Endothelial cell of umbilical vein (primary cell): ENCODE measurements at regions not wholly inside any gene's neighbourhood (a gene's known extent, or its start where the extent isn't known, plus 50 kb on each side); places are given as distances from the start of the nearest gene placed in this dataset.

ENCODE experiments used
- BruUV-seq: library from RNA; stranded (reverse); fragments of 400-500 nt; replicated peaks from 2 replicates; lab custom pipeline; 2021; lab: Mats Ljungman, UMichigan
- CTCF ChIA-PET: fragments of 300-600, 350-600 bp; sonication (Branson Sonifier 250); formaldehyde crosslinking; loops from one replicate; lab custom pipeline; 2021; ENCODE audit warnings: antibody characterized with exemption, inconsistent platforms; lab: Charles Lee
- POLR2A ChIA-PET: fragments of 300-600, 350-600 bp; sonication (Branson Sonifier 250); formaldehyde crosslinking; loops from one replicate; lab custom pipeline; 2021; ENCODE audit warnings: antibody characterized with exemption, inconsistent platforms; lab: Charles Lee
- DNase-seq: peaks from one replicate; pipeline ENCODE4 v3.0.0-alpha.2; 2011; ENCODE audit warnings: low read depth, low spot score
- FAIRE-seq: peaks from 2 replicates; lab custom pipeline; 2011; peaks lifted over from hg19 to GRCh38; lab: Jason Lieb, UNC
- H2AFZ ChIP-seq: 2 replicates; pipeline ENCODE4 v1.6.0; 2012; ENCODE audit warnings: low read depth, low read length, control low read depth, inconsistent platforms
- H3K27ac ChIP-seq: 2 replicates; pipeline ENCODE4 v1.5.1; 2011; ENCODE audit warnings: low read depth, mild to moderate bottlenecking, control low read depth, low read length, moderate library complexity; ENCODE audit not compliant: insufficient read depth
- H3K27me3 ChIP-seq, 2 experiments: 2 replicates each; pipeline versions ENCODE4 v1.6.0 to v1.6.1; 2011; ENCODE audit warnings: low read length in 2 of 2, mixed read lengths in 1 of 2; ENCODE audit not compliant: control insufficient read depth in 2 of 2, insufficient read depth in 2 of 2
- H3K36me3 ChIP-seq, 2 experiments: 2 replicates in 1 of 2; 3 replicates in 1 of 2; pipeline ENCODE4 v1.5.1; 2011; ENCODE audit warnings: low read length in 2 of 2, mild to moderate bottlenecking in 1 of 2, moderate library complexity in 1 of 2; ENCODE audit not compliant: control insufficient read depth in 2 of 2, insufficient read depth in 2 of 2; ENCODE audit errors: extremely low read depth in 1 of 2
- H3K4me1 ChIP-seq: 3 replicates; pipeline ENCODE4 v1.5.1; 2011; ENCODE audit warnings: mild to moderate bottlenecking, low read length; ENCODE audit not compliant: control insufficient read depth, insufficient read depth; ENCODE audit errors: extremely low read depth
- H3K4me2 ChIP-seq: 2 replicates; pipeline ENCODE4 v1.6.1; 2011; ENCODE audit warnings: low read length, control low read depth, mixed read lengths; ENCODE audit not compliant: insufficient read depth
- H3K4me3 ChIP-seq, 3 experiments: fragments of 200-600 bp in 1 of 3; sonication (generic), shearing (Covaris generic) in 1 of 3; replicated peaks in 1 of 3; 2 replicates each; pipeline ENCODE4 v1.5.1; 2011 to 2016; ENCODE audit warnings: control low read depth in 3 of 3, low read length in 3 of 3, mild to moderate bottlenecking in 2 of 3, inconsistent platforms in 1 of 3, low read depth in 1 of 3, moderate library complexity in 1 of 3; ENCODE audit not compliant: insufficient read depth in 1 of 3
- H3K79me2 ChIP-seq: 2 replicates; pipeline ENCODE4 v1.6.0; 2012; ENCODE audit warnings: low read length, inconsistent platforms; ENCODE audit not compliant: control insufficient read depth, insufficient read depth
- H3K9ac ChIP-seq: replicated peaks from 2 replicates; pipeline ENCODE3; 2011; ENCODE audit warnings: low read length, control low read depth; ENCODE audit not compliant: insufficient read depth; ENCODE audit errors: extremely low read depth
- H3K9me1 ChIP-seq: replicated peaks from 3 replicates; pipeline ENCODE4 v1.6.0; 2011; ENCODE audit warnings: mild to moderate bottlenecking, low read length; ENCODE audit not compliant: control insufficient read depth, insufficient read depth; ENCODE audit errors: extremely low read depth
- H3K9me3 ChIP-seq: replicated peaks from 2 replicates; pipeline ENCODE4 v1.5.1; 2012; ENCODE audit warnings: low read length, inconsistent platforms; ENCODE audit not compliant: control insufficient read depth, insufficient read depth
- H4K20me1 ChIP-seq: replicated peaks from 2 replicates; pipeline ENCODE3; 2011; ENCODE audit warnings: mild to moderate bottlenecking, low read length; ENCODE audit not compliant: control insufficient read depth, insufficient read depth; ENCODE audit errors: extremely low read depth
- EZH2 ChIP-seq: IDR thresholded peaks from 2 replicates; pipeline ENCODE4 v1.6.1; 2012; ENCODE audit warnings: borderline replicate concordance, low read depth, mild to moderate bottlenecking, moderate library complexity, low read length, inconsistent platforms; ENCODE audit not compliant: severe bottlenecking
- FOS ChIP-seq: IDR thresholded peaks from 2 replicates; pipeline ENCODE4 v1.6.1; 2011; ENCODE audit warnings: mild to moderate bottlenecking, low read length, moderate library complexity, borderline replicate concordance; ENCODE audit not compliant: insufficient read depth
- GATA2 ChIP-seq: IDR thresholded peaks from 2 replicates; pipeline ENCODE4 v1.7.0; 2011; ENCODE audit warnings: low read depth, mild to moderate bottlenecking, moderate library complexity, mixed read lengths, low read length; ENCODE audit not compliant: insufficient read length, insufficient read depth
- JUN ChIP-seq: IDR thresholded peaks from 2 replicates; pipeline ENCODE4 v1.6.1; 2011; ENCODE audit warnings: borderline replicate concordance, low read depth; ENCODE audit not compliant: insufficient read length, insufficient read depth
- MAX ChIP-seq: IDR thresholded peaks from 2 replicates; pipeline ENCODE4 v1.6.1; 2011; ENCODE audit not compliant: insufficient read depth, insufficient read length
- MYC ChIP-seq: IDR thresholded peaks from one replicate; pipeline ENCODE4 v1.6.1; 2011; ENCODE audit warnings: mild to moderate bottlenecking, low read depth, low read length
- POLR2A ChIP-seq: IDR thresholded peaks from 2 replicates; pipeline ENCODE4 v1.6.1; 2012; ENCODE audit warnings: low read depth, mild to moderate bottlenecking, control low read depth, low read length
- POLR2AphosphoS5 ChIP-seq: IDR thresholded peaks from 2 replicates; pipeline ENCODE4 v1.6.1; 2012; ENCODE audit warnings: low read depth, mild to moderate bottlenecking, control low read depth, low read length, moderate library complexity; ENCODE audit not compliant: insufficient read depth
- dilution Hi-C: fragments of 300-500 bp; cut with MboI; formaldehyde crosslinking; loops from one replicate; pipeline ENCODE4 v1.15.0; 2019; ENCODE audit warnings: low sequenced_read_pairs; ENCODE audit not compliant: extremely low pct_ligation_motif_present
- intact Hi-C: fragments of 100-400 bp; cut with micrococcal nuclease; formaldehyde crosslinking; loops from one replicate; pipeline ENCODE4 v1.10.0; 2022
- TF ChIP-seq, protein P1 (sequence below), 2 donors: IDR thresholded peaks; 1 replicate in 1 of 2; 2 replicates in 1 of 2; pipeline ENCODE4 v1.5.1; 2011; ENCODE audit warnings: low read length in 2 of 2, mild to moderate bottlenecking in 2 of 2, moderate library complexity in 2 of 2, control low read depth in 1 of 2, inconsistent platforms in 1 of 2, low read depth in 1 of 2; ENCODE audit not compliant: insufficient read depth in 1 of 2; ENCODE audit errors: extremely low read depth in 1 of 2

DNA sequence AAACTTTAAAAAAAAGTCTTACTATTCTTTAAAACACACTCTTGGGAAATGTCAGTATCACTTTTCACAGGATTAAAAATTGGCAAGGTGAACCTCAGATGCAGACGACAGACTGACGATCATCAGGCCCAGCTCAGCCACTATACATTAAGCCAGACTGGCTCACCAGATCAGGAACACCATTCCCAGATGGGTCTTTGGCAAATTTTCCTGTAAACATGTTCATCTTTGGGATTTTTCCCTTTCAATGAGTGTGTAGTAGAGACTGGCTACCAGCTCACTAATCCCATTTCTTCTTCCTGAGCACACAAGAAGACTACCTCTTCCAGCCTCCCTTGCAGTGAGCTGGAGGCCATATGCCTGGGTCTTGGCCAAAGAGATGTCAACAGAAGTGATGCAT lies 142.7 kb upstream of the CHST15 start:
- no peak overlapping the region for H3K4me2 ChIP-seq
- ChIA-PET CTCF (no interaction called here), POLR2A (no interaction called here)
- TF ChIP-seq MAX = no peak
- TF ChIP-seq JUN = no peak
- no peak for TF ChIP-seq GATA2
- TF ChIP-seq MYC = no peak
- TF ChIP-seq POLR2A = no peak
- TF ChIP-seq, protein P1, sequence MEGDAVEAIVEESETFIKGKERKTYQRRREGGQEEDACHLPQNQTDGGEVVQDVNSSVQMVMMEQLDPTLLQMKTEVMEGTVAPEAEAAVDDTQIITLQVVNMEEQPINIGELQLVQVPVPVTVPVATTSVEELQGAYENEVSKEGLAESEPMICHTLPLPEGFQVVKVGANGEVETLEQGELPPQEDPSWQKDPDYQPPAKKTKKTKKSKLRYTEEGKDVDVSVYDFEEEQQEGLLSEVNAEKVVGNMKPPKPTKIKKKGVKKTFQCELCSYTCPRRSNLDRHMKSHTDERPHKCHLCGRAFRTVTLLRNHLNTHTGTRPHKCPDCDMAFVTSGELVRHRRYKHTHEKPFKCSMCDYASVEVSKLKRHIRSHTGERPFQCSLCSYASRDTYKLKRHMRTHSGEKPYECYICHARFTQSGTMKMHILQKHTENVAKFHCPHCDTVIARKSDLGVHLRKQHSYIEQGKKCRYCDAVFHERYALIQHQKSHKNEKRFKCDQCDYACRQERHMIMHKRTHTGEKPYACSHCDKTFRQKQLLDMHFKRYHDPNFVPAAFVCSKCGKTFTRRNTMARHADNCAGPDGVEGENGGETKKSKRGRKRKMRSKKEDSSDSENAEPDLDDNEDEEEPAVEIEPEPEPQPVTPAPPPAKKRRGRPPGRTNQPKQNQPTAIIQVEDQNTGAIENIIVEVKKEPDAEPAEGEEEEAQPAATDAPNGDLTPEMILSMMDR (IDR thresholded peaks at IDR 0.05; ENCODE audit: extremely low read depth in 1 of 2, insufficient read depth in 1 of 2, low read depth in 1 of 2, low read length in 2 of 2) = no peak
- no peak for TF ChIP-seq POLR2AphosphoS5
- TF ChIP-seq EZH2 = no peak
- no peak for TF ChIP-seq FOS
- no peaks in the 10 kb centered on the region for H3K79me2 ChIP-seq
- H3K4me1 ChIP-seq = no peaks in the 10 kb centered on the region
- H4K20me1 ChIP-seq = no peaks in the 10 kb centered on the region
- H3K4me3 ChIP-seq = no peak overlapping the region
- H3K9ac ChIP-seq = no peak overlapping the region
- no peak overlapping the region for H3K27ac ChIP-seq
- intact Hi-C loops (no loop called here), dilution Hi-C loops (no loop called here)
- no peaks in the 10 kb centered on the region for H3K9me1 ChIP-seq
- no peaks in the 10 kb centered on the region for H3K27me3 ChIP-seq
- H3K36me3 ChIP-seq = no peaks in the 10 kb centered on the region
- no TSS peak for BruUV-seq
- no peak overlapping the region for H2AFZ ChIP-seq
- FAIRE-seq (no peak), DNase-seq (no peak)
- no peaks in the 10 kb centered on the region for H3K9me3 ChIP-seq
